WERI-Rb-1 (cell line): ENCODE measurements at regions not wholly inside any gene's neighbourhood (a gene's known extent, or its start where the extent isn't known, plus 50 kb on each side); places are given as distances from the start of the nearest gene placed in this dataset.

Source experiments
- DNase-seq: peaks from one replicate; pipeline ENCODE4 v3.0.0-alpha.2; 2020
- H3K27ac ChIP-seq: fragments of 250-450 bp; sonication (Bioruptor Pico); 2 replicates; pipeline ENCODE4 v1.5.1; 2020; ENCODE audit warnings: mild to moderate bottlenecking, moderate library complexity
- H3K27me3 ChIP-seq: fragments of 250-450 bp; sonication (Bioruptor Pico); 2 replicates; pipeline ENCODE4 v1.5.1; 2021; ENCODE audit warnings: mild to moderate bottlenecking, low read depth, moderate library complexity; ENCODE audit not compliant: insufficient read depth, severe bottlenecking
- H3K36me3 ChIP-seq: fragments of 250-450 bp; sonication (Bioruptor Pico); 2 replicates; pipeline ENCODE4 v1.5.1; 2020; ENCODE audit warnings: mild to moderate bottlenecking, moderate library complexity
- H3K4me3 ChIP-seq: 2 replicates; pipeline ENCODE4 v1.5.1; 2011; ENCODE audit warnings: low read depth, mild to moderate bottlenecking, control low read depth, low read length
- H3K9me3 ChIP-seq: fragments of 250-450 bp; sonication (Bioruptor Pico); 2 replicates; pipeline ENCODE4 v1.5.1; 2021; ENCODE audit warnings: mild to moderate bottlenecking, moderate library complexity; ENCODE audit not compliant: severe bottlenecking
- CTCF ChIP-seq: IDR thresholded peaks from 2 replicates; pipeline ENCODE4 v1.5.1; 2011; ENCODE audit warnings: low read depth, mild to moderate bottlenecking, control low read depth, inconsistent platforms, low read length

GRCh38 chr2:53252115-53252514 lies 515.5 kb upstream of the CHAC2 start:
- Histone ChIP-seq H3K9me3 (no peaks in the 10 kb centered on the region), H3K27me3 (no peaks in the 10 kb centered on the region), H3K36me3 (no peaks in the 10 kb centered on the region), H3K4me3 (no peak overlapping the region), H3K27ac (no peak overlapping the region)
- TF ChIP-seq CTCF: no peak
- no peak for DNase-seq

- no peak for TF ChIP-seq CTCF
- DNase-seq: no peak
- Histone ChIP-seq H3K36me3 (no peaks in the 10 kb centered on the region), H3K27me3 (no peaks in the 10 kb centered on the region), H3K9me3 (no peaks in the 10 kb centered on the region), H3K4me3 (no peak overlapping the region), H3K27ac (no peak overlapping the region)
Observed at GRCh38 chr2:53247956-53248735, 519.5 kb upstream of the CHAC2 start.

- no peaks in the 10 kb centered on the region for H3K9me3 ChIP-seq
- H3K27me3 ChIP-seq: no peaks in the 10 kb centered on the region
- no peak for TF ChIP-seq CTCF
- H3K4me3 ChIP-seq: no peak overlapping the region
- no peaks in the 10 kb centered on the region for H3K36me3 ChIP-seq
- no peak for DNase-seq
- no peak overlapping the region for H3K27ac ChIP-seq
Observed at GRCh38 chr2:53243430-53243829, 524.2 kb upstream of the CHAC2 start.

GRCh38 chr2:53242090-53242489 lies 525.5 kb upstream of the CHAC2 start:
- Histone ChIP-seq H3K4me3 (no peak overlapping the region), H3K27ac (no peak overlapping the region), H3K9me3 (no peaks in the 10 kb centered on the region), H3K27me3 (no peaks in the 10 kb centered on the region), H3K36me3 (no peaks in the 10 kb centered on the region)
- no peak for TF ChIP-seq CTCF
- no peak for DNase-seq

GRCh38 chr2:53235836-53236582 lies 531.6 kb upstream of the CHAC2 start:
- Histone ChIP-seq H3K27me3 (no peaks in the 10 kb centered on the region), H3K4me3 (no peak overlapping the region), H3K9me3 (no peaks in the 10 kb centered on the region), H3K36me3 (no peaks in the 10 kb centered on the region), H3K27ac (no peak overlapping the region)
- no peak for DNase-seq
- TF ChIP-seq CTCF: no peak
